ENCODE measurements at regions not wholly inside any gene's neighbourhood (a gene's known extent, or its start where the extent isn't known, plus 50 kb on each side); places are given as distances from the start of the nearest gene placed in this dataset.

- no peak overlapping the region for H3K27ac Mint-ChIP-seq
- no peaks in the 10 kb centered on the region for H3K27me3 Mint-ChIP-seq (ENCODE audit: low read depth)
- H3K9me3 Mint-ChIP-seq, result no peaks in the 10 kb centered on the region
- H3K4me3 Mint-ChIP-seq, result no peak overlapping the region
- no peaks in the 10 kb centered on the region for H3K36me3 Mint-ChIP-seq (ENCODE audit: insufficient read depth in 2 of 2)
- DNase-seq (no peak), ATAC-seq (replicated peaks in 1 of 2) (no peak)
- H3K4me1 Mint-ChIP-seq (ENCODE audit: low read depth), result no peaks in the 10 kb centered on the region
Measured at GRCh38 chr22:47775191-47775590, 1012.7 kb downstream of the TBC1D22A start.

GRCh38 chr22:47773635-47774034 lies 1011.2 kb downstream of the TBC1D22A start:
- H3K4me1 Mint-ChIP-seq (ENCODE audit: low read depth), result no peaks in the 10 kb centered on the region
- H3K4me3 Mint-ChIP-seq, result no peak overlapping the region
- no peaks in the 10 kb centered on the region for H3K27me3 Mint-ChIP-seq (ENCODE audit: low read depth)
- H3K27ac Mint-ChIP-seq, result no peak overlapping the region
- DNase-seq, result no peak
- H3K9me3 Mint-ChIP-seq, result peaks cover 0 to 2% of the 10 kb centered on the region in 2 donors
- no peaks in the 10 kb centered on the region for H3K36me3 Mint-ChIP-seq (ENCODE audit: insufficient read depth in 2 of 2)
- no peak for ATAC-seq (replicated peaks in 1 of 2)

- Mint-ChIP-seq H3K4me1 (ENCODE audit: low read depth) (no peaks in the 10 kb centered on the region), H3K27ac (no peak overlapping the region), H3K36me3 (ENCODE audit: insufficient read depth in 2 of 2) (no peaks in the 10 kb centered on the region), H3K4me3 (no peak overlapping the region), H3K27me3 (ENCODE audit: low read depth) (no peaks in the 10 kb centered on the region), H3K9me3 (peaks cover 0 to 2% of the 10 kb centered on the region in 2 donors)
- ATAC-seq (replicated peaks in 1 of 2) (no peak), DNase-seq (no peak)
Measured at GRCh38 chr22:47772864-47773263, 1010.4 kb downstream of the TBC1D22A start.

- Mint-ChIP-seq H3K4me1 (ENCODE audit: low read depth) (no peaks in the 10 kb centered on the region), H3K27ac (no peak overlapping the region), H3K4me3 (no peak overlapping the region), H3K9me3 (peaks cover 1 to 2% of the 10 kb centered on the region in 2 donors), H3K36me3 (ENCODE audit: insufficient read depth in 2 of 2) (no peaks in the 10 kb centered on the region), H3K27me3 (ENCODE audit: low read depth) (peaks cover 4% of the 10 kb centered on the region)
- DNase-seq (no peak), ATAC-seq (replicated peaks in 1 of 2) (no peak)
Measured at GRCh38 chr22:47769652-47770051, 1007.2 kb downstream of the TBC1D22A start.

GRCh38 chr22:47768027-47768426 lies 1005.6 kb downstream of the TBC1D22A start:
- no peak overlapping the region for H3K4me3 Mint-ChIP-seq
- DNase-seq (no peak), ATAC-seq (replicated peaks in 1 of 2) (no peak)
- peaks cover 11% of the 10 kb centered on the region for H3K27me3 Mint-ChIP-seq (ENCODE audit: low read depth)
- no peaks in the 10 kb centered on the region for H3K4me1 Mint-ChIP-seq (ENCODE audit: low read depth)
- H3K36me3 Mint-ChIP-seq (ENCODE audit: insufficient read depth in 2 of 2), result no peaks in the 10 kb centered on the region
- peaks cover 1 to 6% of the 10 kb centered on the region in 2 donors for H3K9me3 Mint-ChIP-seq
- H3K27ac Mint-ChIP-seq, result no peak overlapping the region

- Mint-ChIP-seq H3K27me3 (ENCODE audit: low read depth) (peaks cover 11% of the 10 kb centered on the region), H3K9me3 (peaks cover 1 to 6% of the 10 kb centered on the region in 2 donors), H3K4me1 (ENCODE audit: low read depth) (no peaks in the 10 kb centered on the region), H3K36me3 (ENCODE audit: insufficient read depth in 2 of 2) (no peaks in the 10 kb centered on the region), H3K27ac (no peak overlapping the region), H3K4me3 (no peak overlapping the region)
- ATAC-seq (replicated peaks in 1 of 2), result no peak
- DNase-seq, result no peak
Measured at GRCh38 chr22:47767403-47767802, 1005.0 kb downstream of the TBC1D22A start.

- no peak overlapping the region for H3K4me3 Mint-ChIP-seq
- H3K27me3 Mint-ChIP-seq (ENCODE audit: low read depth), result peaks cover 11% of the 10 kb centered on the region
- H3K4me1 Mint-ChIP-seq (ENCODE audit: low read depth), result no peaks in the 10 kb centered on the region
- DNase-seq, result no peak
- ATAC-seq (replicated peaks in 1 of 2), result no peak
- H3K36me3 Mint-ChIP-seq (ENCODE audit: insufficient read depth in 2 of 2), result no peaks in the 10 kb centered on the region
- H3K27ac Mint-ChIP-seq, result no peak overlapping the region
- H3K9me3 Mint-ChIP-seq, result peaks cover 1 to 6% of the 10 kb centered on the region in 2 donors
Measured at GRCh38 chr22:47765757-47766156, 1003.3 kb downstream of the TBC1D22A start.

- DNase-seq, result no peak
- Mint-ChIP-seq H3K4me1 (ENCODE audit: low read depth) (no peaks in the 10 kb centered on the region), H3K27ac (no peak overlapping the region), H3K4me3 (no peak overlapping the region), H3K27me3 (ENCODE audit: low read depth) (peaks cover 11% of the 10 kb centered on the region), H3K36me3 (ENCODE audit: insufficient read depth in 2 of 2) (no peaks in the 10 kb centered on the region), H3K9me3 (peaks cover 1 to 4% of the 10 kb centered on the region in 2 donors)
- no peak for ATAC-seq (replicated peaks in 1 of 2)
Measured at GRCh38 chr22:47762141-47762540, 999.7 kb downstream of the TBC1D22A start.

GRCh38 chr22:47759909-47760308 lies 997.5 kb downstream of the TBC1D22A start:
- no peak overlapping the region for H3K4me3 Mint-ChIP-seq
- H3K27ac Mint-ChIP-seq, result no peak overlapping the region
- no peaks in the 10 kb centered on the region for H3K4me1 Mint-ChIP-seq (ENCODE audit: low read depth)
- ATAC-seq (replicated peaks in 1 of 2), result no peak
- no peak for DNase-seq
- H3K27me3 Mint-ChIP-seq (ENCODE audit: low read depth), result peaks cover 9% of the 10 kb centered on the region
- no peaks in the 10 kb centered on the region for H3K36me3 Mint-ChIP-seq (ENCODE audit: insufficient read depth in 2 of 2)
- H3K9me3 Mint-ChIP-seq, result peaks cover 1 to 4% of the 10 kb centered on the region in 2 donors

GRCh38 chr22:47757741-47758140 lies 995.3 kb downstream of the TBC1D22A start:
- H3K4me1 Mint-ChIP-seq (ENCODE audit: low read depth), result no peaks in the 10 kb centered on the region
- H3K27ac Mint-ChIP-seq, result no peak overlapping the region
- H3K27me3 Mint-ChIP-seq (ENCODE audit: low read depth), result no peaks in the 10 kb centered on the region
- no peak overlapping the region for H3K4me3 Mint-ChIP-seq
- no peak for ATAC-seq (replicated peaks in 1 of 2)
- DNase-seq, result no peak
- H3K36me3 Mint-ChIP-seq (ENCODE audit: insufficient read depth in 2 of 2), result no peaks in the 10 kb centered on the region
- H3K9me3 Mint-ChIP-seq, result no peaks in the 10 kb centered on the region

GRCh38 chr22:47750086-47750485 lies 987.6 kb downstream of the TBC1D22A start:
- no peak overlapping the region for H3K27ac Mint-ChIP-seq
- H3K36me3 Mint-ChIP-seq (ENCODE audit: insufficient read depth in 2 of 2), result no peaks in the 10 kb centered on the region
- no peak for ATAC-seq (replicated peaks in 1 of 2)
- H3K9me3 Mint-ChIP-seq, result no peaks in the 10 kb centered on the region
- peaks cover 27% of the 10 kb centered on the region for H3K27me3 Mint-ChIP-seq (ENCODE audit: low read depth)
- DNase-seq, result no peak
- no peak overlapping the region for H3K4me3 Mint-ChIP-seq
- H3K4me1 Mint-ChIP-seq (ENCODE audit: low read depth), result no peaks in the 10 kb centered on the region

- H3K4me1 Mint-ChIP-seq (ENCODE audit: low read depth), result no peaks in the 10 kb centered on the region
- H3K27ac Mint-ChIP-seq, result no peak overlapping the region
- ATAC-seq (replicated peaks in 1 of 2), result no peak
- H3K4me3 Mint-ChIP-seq, result no peak overlapping the region
- H3K27me3 Mint-ChIP-seq (ENCODE audit: low read depth), result peaks cover 27% of the 10 kb centered on the region
- no peaks in the 10 kb centered on the region for H3K9me3 Mint-ChIP-seq
- DNase-seq, result no peak
- H3K36me3 Mint-ChIP-seq (ENCODE audit: insufficient read depth in 2 of 2), result no peaks in the 10 kb centered on the region
Measured at GRCh38 chr22:47748957-47749356, 986.5 kb downstream of the TBC1D22A start.

- no peak overlapping the region for H3K4me3 Mint-ChIP-seq
- H3K9me3 Mint-ChIP-seq, result no peaks in the 10 kb centered on the region
- peaks cover 27% of the 10 kb centered on the region for H3K27me3 Mint-ChIP-seq (ENCODE audit: low read depth)
- ATAC-seq (replicated peaks in 1 of 2) (no peak), DNase-seq (no peak)
- H3K36me3 Mint-ChIP-seq (ENCODE audit: insufficient read depth in 2 of 2), result no peaks in the 10 kb centered on the region
- no peaks in the 10 kb centered on the region for H3K4me1 Mint-ChIP-seq (ENCODE audit: low read depth)
- H3K27ac Mint-ChIP-seq, result no peak overlapping the region
Measured at GRCh38 chr22:47748271-47748670, 985.8 kb downstream of the TBC1D22A start.

- no peak for ATAC-seq (replicated peaks in 1 of 2)
- H3K27me3 Mint-ChIP-seq (ENCODE audit: low read depth), result no peaks in the 10 kb centered on the region
- no peak for DNase-seq
- H3K4me3 Mint-ChIP-seq, result no peak overlapping the region
- H3K27ac Mint-ChIP-seq, result no peak overlapping the region
- no peaks in the 10 kb centered on the region for H3K36me3 Mint-ChIP-seq (ENCODE audit: insufficient read depth in 2 of 2)
- no peaks in the 10 kb centered on the region for H3K9me3 Mint-ChIP-seq
- H3K4me1 Mint-ChIP-seq (ENCODE audit: low read depth), result no peaks in the 10 kb centered on the region
Measured at GRCh38 chr22:47740109-47740805, 977.8 kb downstream of the TBC1D22A start.
